AG09309 (cell line): ENCODE measurements at regions not wholly inside any gene's neighbourhood (a gene's known extent, or its start where the extent isn't known, plus 50 kb on each side); places are given as distances from the start of the nearest gene placed in this dataset.

Source experiments
- DNase-seq: peaks from one replicate; pipeline ENCODE4 v3.0.0-alpha.2; 2010; ENCODE audit warnings: low read depth
- H3K4me3 ChIP-seq: 2 replicates; pipeline ENCODE4 v1.5.1; 2011; ENCODE audit warnings: mild to moderate bottlenecking, low read depth, low read length, moderate library complexity; ENCODE audit not compliant: control insufficient read depth
- CTCF ChIP-seq: IDR thresholded peaks from 2 replicates; pipeline ENCODE4 v1.5.1; 2011; ENCODE audit warnings: mild to moderate bottlenecking, low read depth, low read length, inconsistent platforms; ENCODE audit not compliant: insufficient read depth, control insufficient read depth; ENCODE audit errors: missing control alignments

DNA sequence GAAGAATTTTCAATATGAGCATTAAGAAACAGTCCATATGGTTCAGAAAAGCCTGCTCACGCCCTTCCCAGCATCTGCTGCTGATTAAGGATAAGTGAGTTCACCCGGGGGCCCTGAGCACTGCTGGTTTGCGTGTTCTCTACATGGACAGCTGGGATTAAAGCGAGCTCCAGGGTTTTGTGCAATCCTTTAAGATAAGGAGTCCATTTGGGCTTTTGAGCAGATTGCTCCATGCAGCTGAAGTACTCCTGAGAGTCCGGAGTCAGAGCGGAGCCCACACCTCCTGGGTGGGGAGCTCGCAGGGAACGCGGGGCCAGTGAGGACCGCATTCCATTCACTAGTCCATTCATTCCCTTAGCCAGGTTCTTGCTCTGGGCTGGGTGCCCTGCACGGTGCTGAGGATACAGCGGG, 149.3 kb upstream of the COL5A1 start:
- H3K4me3 ChIP-seq = no peak overlapping the region
- no peak for TF ChIP-seq CTCF
- DNase-seq = peak; percentile 94

DNA sequence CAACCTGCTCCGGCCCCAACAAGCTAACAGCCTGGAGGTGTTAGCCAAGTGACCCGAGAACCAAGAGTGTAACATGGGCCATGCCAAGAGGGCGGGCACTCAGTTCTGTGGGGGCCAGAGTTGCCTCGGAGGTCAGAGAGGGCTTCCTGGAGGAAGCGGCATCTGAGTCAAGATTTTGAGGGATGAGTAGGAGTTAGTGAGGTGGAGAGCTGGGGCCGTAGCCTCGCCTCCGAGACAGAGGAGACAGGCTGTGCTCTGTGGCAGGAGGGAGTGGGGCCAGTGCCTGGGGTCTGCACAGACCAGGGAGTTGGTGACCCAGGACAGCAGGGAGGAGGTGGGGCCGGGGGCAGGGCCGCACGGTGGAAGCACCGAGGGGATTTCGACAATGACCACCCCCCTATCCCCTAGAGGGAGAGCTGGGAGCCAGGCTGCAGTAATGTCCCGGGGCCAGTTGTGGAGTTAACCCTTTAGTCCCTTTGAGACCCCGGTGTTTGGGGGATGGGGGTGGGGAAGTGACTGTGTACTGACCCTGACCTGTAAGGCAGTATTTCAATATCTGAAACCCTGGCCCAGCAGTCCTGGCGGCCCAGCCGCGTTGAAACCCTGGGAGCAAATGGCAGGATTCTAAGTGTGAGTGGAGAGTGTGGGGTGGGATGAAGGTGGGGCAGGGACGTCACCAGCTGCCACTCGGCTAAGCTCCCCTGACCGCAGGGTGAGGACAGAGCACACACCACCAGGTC, 148.7 kb upstream of the COL5A1 start:
- no peak for TF ChIP-seq CTCF
- no peak for DNase-seq

GRCh38 chr9:134493461-134494272, 147.9 kb upstream of the COL5A1 start:
- no peak for TF ChIP-seq CTCF
- DNase-seq = no peak
- no peak overlapping the region for H3K4me3 ChIP-seq

More for the DNA sequence above, 148.7 kb upstream of the COL5A1 start:
- no peak overlapping the region for H3K4me3 ChIP-seq

DNA sequence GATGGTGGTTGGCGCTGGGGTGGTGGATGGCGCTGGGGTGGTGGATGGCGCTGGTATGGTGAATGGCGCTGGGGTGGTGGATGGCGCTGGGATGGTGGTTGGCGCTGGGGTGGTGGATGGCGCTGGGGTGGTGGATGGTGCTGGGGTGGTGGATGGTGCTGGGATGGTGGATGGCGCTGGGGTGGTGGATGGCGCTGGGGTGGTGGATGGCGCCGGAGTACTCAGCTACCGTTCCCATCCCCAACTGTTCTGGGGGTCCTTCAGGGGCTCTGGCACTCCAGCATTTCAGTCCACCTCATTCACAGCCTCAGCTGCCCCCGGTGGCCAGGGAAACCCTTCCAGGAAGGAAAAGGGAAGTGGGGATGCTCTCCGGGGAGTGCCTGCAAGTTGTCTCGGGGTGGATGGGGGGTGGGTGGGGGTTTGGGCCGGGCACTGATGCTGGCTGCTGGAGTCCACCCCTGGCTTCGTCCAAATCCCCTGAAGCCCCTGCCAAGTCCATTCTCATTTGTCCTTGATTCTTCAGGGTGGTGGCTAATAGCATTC, 147.3 kb upstream of the COL5A1 start:
- H3K4me3 ChIP-seq = no peak overlapping the region
- DNase-seq = no peak
- no peak for TF ChIP-seq CTCF

DNA sequence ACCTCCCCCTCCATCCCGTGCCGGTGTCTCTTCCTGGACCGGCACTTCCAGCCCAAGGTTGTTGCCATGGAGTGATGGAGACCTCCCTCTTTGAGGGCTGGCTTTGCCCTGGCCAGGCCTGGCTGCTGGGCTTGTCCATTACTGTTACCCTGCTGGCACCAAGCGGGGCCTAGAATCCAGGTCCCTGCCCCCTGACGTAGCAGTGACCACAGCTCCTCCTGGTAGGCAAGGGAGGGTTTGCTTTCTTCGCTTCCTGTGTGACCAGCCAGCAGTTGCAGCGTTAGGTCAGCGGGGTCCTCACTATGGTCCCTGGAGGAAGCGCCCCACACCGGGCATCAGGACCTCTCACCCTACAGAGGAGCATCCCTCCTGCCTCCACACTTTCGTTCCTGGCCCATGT, 146.7 kb upstream of the COL5A1 start:
- no peak overlapping the region for H3K4me3 ChIP-seq
- no peak for DNase-seq
- no peak for TF ChIP-seq CTCF

DNA sequence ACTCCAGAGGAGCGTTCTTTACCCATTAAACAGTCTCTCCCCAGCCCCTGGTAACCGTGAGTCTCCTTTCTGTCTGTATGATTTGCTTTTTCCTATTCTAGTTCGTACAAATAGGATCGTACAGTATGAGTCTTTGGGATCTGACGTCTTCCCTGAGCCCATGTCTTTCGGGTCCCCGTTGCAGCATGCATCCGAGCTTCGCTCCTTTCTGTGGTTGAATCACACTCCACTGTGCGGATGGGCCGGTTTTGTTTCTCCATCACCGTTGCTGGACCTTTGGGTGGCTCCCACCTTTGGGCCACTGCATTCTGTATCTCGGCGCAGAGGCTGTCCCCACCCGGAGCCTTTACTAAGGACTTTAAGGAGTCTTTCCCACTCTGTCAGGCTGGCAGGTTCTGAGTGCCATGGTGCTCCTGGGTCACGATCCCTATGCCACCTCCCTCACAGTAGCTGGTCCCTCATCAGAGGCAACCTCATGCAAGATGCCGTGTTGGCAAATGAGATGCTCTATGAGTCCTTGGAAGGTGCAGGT, 145.7 kb upstream of the COL5A1 start:
- no peak for DNase-seq
- H3K4me3 ChIP-seq = no peak overlapping the region
- TF ChIP-seq CTCF = no peak
